ENCODE measurements at regions not wholly inside any gene's neighbourhood (a gene's known extent, or its start where the extent isn't known, plus 50 kb on each side); places are given as distances from the start of the nearest gene placed in this dataset.

- BruUV-seq (replicated peaks) = no TSS peak
- intact Hi-C loops (cut with micrococcal nuclease; ENCODE audit: unreplicated experiment) = loop anchor here (10.0 kb wide), 1 partner anchor 146 kb away; no protein-coding TSS in a partner anchor
These were observed 198.4 kb downstream of the PHETA1 start for GRCh38 chr12:111170543-111170942.

DNA sequence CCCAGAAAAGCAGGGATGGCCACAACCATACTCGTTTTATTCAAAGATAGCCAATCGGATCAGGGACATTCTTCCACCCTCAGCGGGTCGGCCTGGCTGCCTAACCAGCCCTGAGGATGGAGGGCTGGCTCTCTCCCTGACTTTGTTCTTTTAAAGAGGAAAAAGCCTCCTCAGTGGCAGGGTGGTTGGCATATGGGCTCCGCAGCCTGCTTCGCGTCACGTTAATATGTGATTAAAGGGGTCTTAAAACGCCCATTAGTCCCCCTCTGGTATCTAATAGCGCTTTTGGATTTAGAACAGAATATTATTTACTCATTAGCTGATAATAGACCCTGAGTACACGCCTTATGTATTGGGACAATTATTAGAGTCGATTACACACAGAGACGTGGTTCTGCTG is 199.4 kb downstream of the PHETA1 start:
- no peaks in the 10 kb centered on the region for H3K79me2 ChIP-seq (ENCODE audit: control insufficient read depth, insufficient read depth, low read length)
- no peak overlapping the region for H3K4me2 ChIP-seq (ENCODE audit: control insufficient read depth, insufficient read depth)
- in situ Hi-C loops (cut with MboI) (no loop called here), intact Hi-C loops (cut with micrococcal nuclease; ENCODE audit: unreplicated experiment) (no loop called here)
- no peaks in the 10 kb centered on the region for H4K20me1 ChIP-seq (ENCODE audit: control insufficient read depth, insufficient read depth)
- H3K9me3 ChIP-seq (replicated peaks; ENCODE audit: control insufficient read depth, insufficient read depth, low read length) = no peaks in the 10 kb centered on the region
- ChIA-PET SMC1A (ENCODE audit: uncharacterized antibody, unreplicated experiment) (no interaction called here), CTCF (no interaction called here), RAD21 (ENCODE audit: unreplicated experiment) (no interaction called here), POLR2A (no interaction called here)
- no peak overlapping the region for H3K27ac ChIP-seq (ENCODE audit: control insufficient read depth, insufficient read depth)
- no peaks in the 10 kb centered on the region for H3K36me3 ChIP-seq (ENCODE audit: control insufficient read depth in 2 of 2, insufficient read depth in 2 of 2, low read length in 1 of 2)
- H3K9ac ChIP-seq (ENCODE audit: control insufficient read depth, insufficient read depth, low read length) = no peak overlapping the region
- no TSS peak for BruUV-seq (replicated peaks)
- H3K4me1 ChIP-seq (ENCODE audit: control insufficient read depth, insufficient read depth, low read length) = no peaks in the 10 kb centered on the region
- H3K4me3 ChIP-seq = no peak overlapping the region
- DNase-seq (ENCODE audit: low read depth, low spot score) (no peak), FAIRE-seq (no peak), ATAC-seq (no peak)
- no peak overlapping the region for H2AFZ ChIP-seq (ENCODE audit: control insufficient read depth, low read depth, low read length)
- no peak for TF ChIP-seq RUNX3 (IDR thresholded peaks at IDR 0.05; ENCODE audit: low read length)
- no peak for TF ChIP-seq ELK1 (IDR thresholded peaks at IDR 0.05; ENCODE audit: low read depth, low read length)
- no peak for TF ChIP-seq E2F4 (IDR thresholded peaks at IDR 0.05; ENCODE audit: low read depth, low read length)
- no peak for TF ChIP-seq ZBTB33 (IDR thresholded peaks at IDR 0.05)
- 54% methylated on average over 13 of the region's 13 CpGs for WGBS (ENCODE audit: insufficient coverage, insufficient replicate concordance, low lambda C conversion rate, missing lambda C conversion rate)
- H3K27me3 ChIP-seq (replicated peaks in 1 of 2; ENCODE audit: control insufficient read depth in 2 of 2, insufficient read depth in 2 of 2, low read length in 1 of 2) = no peaks in the 10 kb centered on the region

More at GRCh38 chr12:111170543-111170942, 198.4 kb downstream of the PHETA1 start:
- H3K4me1 ChIP-seq (ENCODE audit: control insufficient read depth, insufficient read depth, low read length) = no peaks in the 10 kb centered on the region
- WGBS (ENCODE audit: insufficient coverage, insufficient replicate concordance, low lambda C conversion rate, missing lambda C conversion rate) = 11% methylated on average over 6 of the region's 8 CpGs
- no peaks in the 10 kb centered on the region for H3K9me3 ChIP-seq (replicated peaks; ENCODE audit: control insufficient read depth, insufficient read depth, low read length)
- TF ChIP-seq EED (IDR thresholded peaks at IDR 0.05; ENCODE audit: low read depth) (peak; percentile 76), CEBPB (IDR thresholded peaks at IDR 0.05; ENCODE audit: borderline replicate concordance in 1 of 2, low read depth in 2 of 2, low read length in 2 of 2) (no peak), RB1 (IDR thresholded peaks at IDR 0.05; ENCODE audit: borderline replicate concordance) (no peak), RUNX3 (IDR thresholded peaks at IDR 0.05; ENCODE audit: low read length) (0 out of 2 replicates have a peak, but pooled peaks have one; percentile 32), LARP7 (IDR thresholded peaks at IDR 0.05) (no peak), CREB1 (IDR thresholded peaks at IDR 0.05; ENCODE audit: low read depth) (0 out of 2 replicates have a peak, but pooled peaks have one; percentile 25), JUND (IDR thresholded peaks at IDR 0.05; ENCODE audit: low read depth, low read length) (no peak), SPI1 (IDR thresholded peaks at IDR 0.05; ENCODE audit: borderline replicate concordance, insufficient read depth, low read depth, low read length) (peak; percentile 74; the same call in 1 of the 2 replicates)
- ChIA-PET CTCF (no interaction called here), RAD21 (ENCODE audit: unreplicated experiment) (no interaction called here), POLR2A (no interaction called here), SMC1A (ENCODE audit: uncharacterized antibody, unreplicated experiment) (no interaction called here)
- H3K4me3 ChIP-seq = no peak overlapping the region
- no peak overlapping the region for H3K9ac ChIP-seq (ENCODE audit: control insufficient read depth, insufficient read depth, low read length)
- H3K4me2 ChIP-seq (ENCODE audit: control insufficient read depth, insufficient read depth) = peak overlapping the region; percentile 22; the same call in 1 of the 2 replicates
- H3K27ac ChIP-seq (ENCODE audit: control insufficient read depth, insufficient read depth) = no peak overlapping the region
- no peaks in the 10 kb centered on the region for H3K36me3 ChIP-seq (ENCODE audit: control insufficient read depth in 2 of 2, insufficient read depth in 2 of 2, low read length in 1 of 2)
- no peak overlapping the region for H2AFZ ChIP-seq (ENCODE audit: control insufficient read depth, low read depth, low read length)
- in situ Hi-C loops (cut with MboI) = no loop called here
- FAIRE-seq (no peak), DNase-seq (ENCODE audit: low read depth, low spot score) (no peak), ATAC-seq (no peak)
- no peaks in the 10 kb centered on the region for H3K79me2 ChIP-seq (ENCODE audit: control insufficient read depth, insufficient read depth, low read length)
- 0 out of 2 replicates have a peak, but pooled peaks cover 2% of the 10 kb centered on the region for H4K20me1 ChIP-seq (ENCODE audit: control insufficient read depth, insufficient read depth)
- H3K27me3 ChIP-seq (replicated peaks in 1 of 2; ENCODE audit: control insufficient read depth in 2 of 2, insufficient read depth in 2 of 2, low read length in 1 of 2) = no peaks in the 10 kb centered on the region
